ENCODE measurements at regions not wholly inside any gene's neighbourhood (a gene's known extent, or its start where the extent isn't known, plus 50 kb on each side); places are given as distances from the start of the nearest gene placed in this dataset.

DNA sequence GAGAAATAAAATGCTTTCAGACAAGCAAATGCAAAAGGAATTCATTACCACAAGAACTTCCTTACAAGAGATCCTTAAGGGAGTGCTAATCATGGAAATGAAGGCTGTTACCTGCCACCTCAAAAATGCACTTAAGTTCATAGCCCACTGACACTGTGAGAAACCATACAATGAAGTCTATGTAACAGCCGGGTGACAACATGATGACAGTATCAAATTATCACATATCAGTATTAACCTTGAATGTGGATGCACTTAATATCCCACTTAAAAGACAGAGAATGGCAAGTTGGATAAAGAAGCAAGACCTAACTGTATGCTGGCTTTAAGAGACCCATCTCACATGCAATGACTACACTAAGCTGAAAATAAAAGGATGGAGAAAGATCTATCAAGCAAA lies 403.4 kb upstream of the MC4R start:
- TF ChIP-seq, protein P1, sequence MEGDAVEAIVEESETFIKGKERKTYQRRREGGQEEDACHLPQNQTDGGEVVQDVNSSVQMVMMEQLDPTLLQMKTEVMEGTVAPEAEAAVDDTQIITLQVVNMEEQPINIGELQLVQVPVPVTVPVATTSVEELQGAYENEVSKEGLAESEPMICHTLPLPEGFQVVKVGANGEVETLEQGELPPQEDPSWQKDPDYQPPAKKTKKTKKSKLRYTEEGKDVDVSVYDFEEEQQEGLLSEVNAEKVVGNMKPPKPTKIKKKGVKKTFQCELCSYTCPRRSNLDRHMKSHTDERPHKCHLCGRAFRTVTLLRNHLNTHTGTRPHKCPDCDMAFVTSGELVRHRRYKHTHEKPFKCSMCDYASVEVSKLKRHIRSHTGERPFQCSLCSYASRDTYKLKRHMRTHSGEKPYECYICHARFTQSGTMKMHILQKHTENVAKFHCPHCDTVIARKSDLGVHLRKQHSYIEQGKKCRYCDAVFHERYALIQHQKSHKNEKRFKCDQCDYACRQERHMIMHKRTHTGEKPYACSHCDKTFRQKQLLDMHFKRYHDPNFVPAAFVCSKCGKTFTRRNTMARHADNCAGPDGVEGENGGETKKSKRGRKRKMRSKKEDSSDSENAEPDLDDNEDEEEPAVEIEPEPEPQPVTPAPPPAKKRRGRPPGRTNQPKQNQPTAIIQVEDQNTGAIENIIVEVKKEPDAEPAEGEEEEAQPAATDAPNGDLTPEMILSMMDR (IDR thresholded peaks at IDR 0.05; ENCODE audit: extremely low read depth, missing control alignments), result no peak
- DNase-seq (ENCODE audit: low spot score), result no peak

GRCh38 chr18:60784161-60784560 lies 411.6 kb upstream of the MC4R start:
- TF ChIP-seq, protein P1 (IDR thresholded peaks at IDR 0.05; ENCODE audit: extremely low read depth, missing control alignments), result no peak
- DNase-seq (ENCODE audit: low spot score), result no peak

DNA sequence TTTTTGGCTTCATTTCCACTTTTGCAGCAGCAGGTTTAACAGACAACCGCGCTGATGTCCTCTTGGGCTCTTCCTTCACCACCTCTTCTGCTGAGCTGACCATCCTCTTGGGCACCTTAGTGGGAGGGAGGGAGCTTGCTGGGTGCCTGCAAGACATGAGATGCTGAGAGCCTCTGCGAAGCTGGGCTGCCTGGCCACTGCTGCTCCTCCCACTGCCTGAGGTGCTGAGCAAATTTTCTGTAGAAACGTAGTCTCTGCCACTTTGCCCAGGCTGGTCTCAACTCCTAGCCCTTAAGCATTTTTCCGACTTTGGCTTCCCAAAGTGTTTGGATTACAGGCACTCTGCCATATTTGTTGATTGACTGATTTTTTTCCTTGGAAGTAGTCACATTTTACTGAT lies 422.2 kb upstream of the MC4R start:
- TF ChIP-seq, protein P1 (IDR thresholded peaks at IDR 0.05; ENCODE audit: extremely low read depth, missing control alignments), result no peak

GRCh38 chr18:60804415-60804814 lies 431.8 kb upstream of the MC4R start:
- no peak for DNase-seq (ENCODE audit: low spot score)
- TF ChIP-seq, protein P1 (IDR thresholded peaks at IDR 0.05; ENCODE audit: extremely low read depth, missing control alignments), result no peak

More for the DNA sequence above, 422.2 kb upstream of the MC4R start:
- no peak for DNase-seq (ENCODE audit: low spot score)

- TF ChIP-seq, protein P1 (IDR thresholded peaks at IDR 0.05; ENCODE audit: extremely low read depth, missing control alignments), result no peak
These were observed 437.4 kb upstream of the MC4R start for GRCh38 chr18:60809937-60810336.

DNA sequence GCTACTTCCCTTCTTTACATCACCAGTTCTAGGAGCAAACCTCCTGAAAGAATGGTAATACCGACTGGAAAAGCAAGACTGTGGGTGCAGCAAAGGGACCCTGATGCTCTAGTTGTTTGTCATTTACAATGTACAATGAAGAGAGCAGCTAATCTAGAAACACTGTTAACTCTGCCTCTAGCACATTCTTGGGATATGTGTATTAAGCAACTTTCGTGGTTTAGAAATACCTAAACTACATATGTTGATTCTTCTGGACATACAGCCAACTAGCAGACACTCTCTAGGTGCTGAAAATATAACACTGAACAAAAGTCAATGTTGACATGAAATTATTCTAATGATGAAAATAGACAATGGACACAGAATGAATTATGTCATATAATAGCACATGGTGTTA lies 440.3 kb upstream of the MC4R start:
- TF ChIP-seq, protein P1 (IDR thresholded peaks at IDR 0.05; ENCODE audit: extremely low read depth, missing control alignments), result no peak
- no peak for DNase-seq (ENCODE audit: low spot score)

More at GRCh38 chr18:60809937-60810336, 437.4 kb upstream of the MC4R start:
- no peak for DNase-seq (ENCODE audit: low spot score)

- TF ChIP-seq, protein P1 (IDR thresholded peaks at IDR 0.05; ENCODE audit: extremely low read depth, missing control alignments), result no peak
- DNase-seq (ENCODE audit: low spot score), result no peak
These were observed 453.8 kb upstream of the MC4R start for GRCh38 chr18:60826346-60826745.

Measured in GM20000 (cell line).